Prostate gland (tissue), 2 donors: ENCODE measurements at regions not wholly inside any gene's neighbourhood (a gene's known extent, or its start where the extent isn't known, plus 50 kb on each side); places are given as distances from the start of the nearest gene placed in this dataset.

Source experiments
- POLR2A ChIP-seq: fragments of 450-650 bp; IDR thresholded peaks from one replicate; pipeline ENCODE4 v1.6.1; 2016; ENCODE audit warnings: antibody characterized with exemption, mild to moderate bottlenecking
- POLR2AphosphoS5 ChIP-seq: sonication (generic); formaldehyde crosslinking; IDR thresholded peaks from one replicate; pipeline ENCODE4 v1.6.1; 2017; ENCODE audit warnings: antibody characterized with exemption
- TF ChIP-seq, protein P1 (sequence below), 4 experiments: fragments of 200-600 bp in 2 of 4; fragments of 450-650 bp in 2 of 4; sonication (generic) in 2 of 4; IDR thresholded peaks; 1 replicate in 3 of 4; 2 replicates in 1 of 4; pipeline ENCODE4 v1.5.1; 2016 to 2019; ENCODE audit warnings: antibody characterized with exemption in 4 of 4, mild to moderate bottlenecking in 2 of 4, moderate library complexity in 2 of 4

- TF ChIP-seq, protein P1, sequence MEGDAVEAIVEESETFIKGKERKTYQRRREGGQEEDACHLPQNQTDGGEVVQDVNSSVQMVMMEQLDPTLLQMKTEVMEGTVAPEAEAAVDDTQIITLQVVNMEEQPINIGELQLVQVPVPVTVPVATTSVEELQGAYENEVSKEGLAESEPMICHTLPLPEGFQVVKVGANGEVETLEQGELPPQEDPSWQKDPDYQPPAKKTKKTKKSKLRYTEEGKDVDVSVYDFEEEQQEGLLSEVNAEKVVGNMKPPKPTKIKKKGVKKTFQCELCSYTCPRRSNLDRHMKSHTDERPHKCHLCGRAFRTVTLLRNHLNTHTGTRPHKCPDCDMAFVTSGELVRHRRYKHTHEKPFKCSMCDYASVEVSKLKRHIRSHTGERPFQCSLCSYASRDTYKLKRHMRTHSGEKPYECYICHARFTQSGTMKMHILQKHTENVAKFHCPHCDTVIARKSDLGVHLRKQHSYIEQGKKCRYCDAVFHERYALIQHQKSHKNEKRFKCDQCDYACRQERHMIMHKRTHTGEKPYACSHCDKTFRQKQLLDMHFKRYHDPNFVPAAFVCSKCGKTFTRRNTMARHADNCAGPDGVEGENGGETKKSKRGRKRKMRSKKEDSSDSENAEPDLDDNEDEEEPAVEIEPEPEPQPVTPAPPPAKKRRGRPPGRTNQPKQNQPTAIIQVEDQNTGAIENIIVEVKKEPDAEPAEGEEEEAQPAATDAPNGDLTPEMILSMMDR (IDR thresholded peaks at IDR 0.05) = no peak
- no peak for TF ChIP-seq POLR2AphosphoS5
- TF ChIP-seq POLR2A = no peak
Observed at GRCh38 chr17:15049795-15050160, 215.3 kb downstream of the PMP22 start.
